Karpas-422 (cell line): ENCODE measurements at regions not wholly inside any gene's neighbourhood (a gene's known extent, or its start where the extent isn't known, plus 50 kb on each side); places are given as distances from the start of the nearest gene placed in this dataset.

Experiments
- DNase-seq: peaks from one replicate; pipeline ENCODE4 v3.0.0-alpha.2; 2015
- H2AFZ ChIP-seq: fragments of 200-600 bp; sonication (generic); 2 replicates; pipeline ENCODE4 v1.6.1; 2014; ENCODE audit warnings: antibody characterized with exemption, low read length, mixed read lengths
- H3K27ac ChIP-seq: fragments of 200-600 bp; sonication (generic); 2 replicates; pipeline ENCODE4 v1.5.1; 2014; ENCODE audit warnings: mild to moderate bottlenecking, low read length, moderate library complexity
- H3K27me3 ChIP-seq: fragments of 200-600 bp; sonication (generic); 2 replicates; pipeline ENCODE4 v1.6.1; 2014; ENCODE audit warnings: low read length, mixed read lengths
- H3K36me3 ChIP-seq: fragments of 200-600 bp; sonication (generic); 2 replicates; pipeline ENCODE4 v1.6.1; 2014; ENCODE audit warnings: low read length, mixed read lengths; ENCODE audit not compliant: insufficient read depth
- H3K4me1 ChIP-seq: fragments of 200-600 bp; sonication (generic); 2 replicates; pipeline ENCODE4 v1.6.1; 2014; ENCODE audit warnings: mild to moderate bottlenecking, low read length, mixed read lengths
- H3K4me2 ChIP-seq: fragments of 200-600 bp; sonication (generic); 2 replicates; pipeline ENCODE4 v1.6.1; 2014; ENCODE audit warnings: low read length, low read depth, mild to moderate bottlenecking; ENCODE audit not compliant: poor library complexity, severe bottlenecking
- H3K4me3 ChIP-seq: fragments of 200-600 bp; sonication (generic); 2 replicates; pipeline ENCODE4 v1.5.1; 2014; ENCODE audit warnings: mild to moderate bottlenecking, antibody characterized with exemption, low read length, mixed read lengths
- H3K79me2 ChIP-seq: fragments of 200-600 bp; sonication (generic); 2 replicates; pipeline ENCODE4 v1.6.1; 2014; ENCODE audit warnings: mild to moderate bottlenecking, low read length, mixed read lengths
- H3K9ac ChIP-seq: fragments of 200-600 bp; sonication (generic); 2 replicates; pipeline ENCODE4 v1.6.0; 2014; ENCODE audit warnings: low read length
- H3K9me2 ChIP-seq: fragments of 200-600 bp; sonication (generic), shearing (Covaris generic); replicated peaks from 2 replicates; pipeline ENCODE4 v1.6.0; 2014; ENCODE audit warnings: mild to moderate bottlenecking, low read length, moderate library complexity; ENCODE audit not compliant: insufficient read depth
- H3K9me3 ChIP-seq: fragments of 300-700, 200-600 bp; sonication (generic); 2 replicates; pipeline ENCODE4 v1.6.1; 2014; ENCODE audit warnings: low read length, mixed read lengths
- H4K20me1 ChIP-seq: fragments of 200-600 bp; sonication (generic); 2 replicates; pipeline ENCODE4 v1.6.1; 2014; ENCODE audit warnings: mild to moderate bottlenecking, antibody characterized with exemption, low read length, low read depth; ENCODE audit not compliant: insufficient read depth

DNA sequence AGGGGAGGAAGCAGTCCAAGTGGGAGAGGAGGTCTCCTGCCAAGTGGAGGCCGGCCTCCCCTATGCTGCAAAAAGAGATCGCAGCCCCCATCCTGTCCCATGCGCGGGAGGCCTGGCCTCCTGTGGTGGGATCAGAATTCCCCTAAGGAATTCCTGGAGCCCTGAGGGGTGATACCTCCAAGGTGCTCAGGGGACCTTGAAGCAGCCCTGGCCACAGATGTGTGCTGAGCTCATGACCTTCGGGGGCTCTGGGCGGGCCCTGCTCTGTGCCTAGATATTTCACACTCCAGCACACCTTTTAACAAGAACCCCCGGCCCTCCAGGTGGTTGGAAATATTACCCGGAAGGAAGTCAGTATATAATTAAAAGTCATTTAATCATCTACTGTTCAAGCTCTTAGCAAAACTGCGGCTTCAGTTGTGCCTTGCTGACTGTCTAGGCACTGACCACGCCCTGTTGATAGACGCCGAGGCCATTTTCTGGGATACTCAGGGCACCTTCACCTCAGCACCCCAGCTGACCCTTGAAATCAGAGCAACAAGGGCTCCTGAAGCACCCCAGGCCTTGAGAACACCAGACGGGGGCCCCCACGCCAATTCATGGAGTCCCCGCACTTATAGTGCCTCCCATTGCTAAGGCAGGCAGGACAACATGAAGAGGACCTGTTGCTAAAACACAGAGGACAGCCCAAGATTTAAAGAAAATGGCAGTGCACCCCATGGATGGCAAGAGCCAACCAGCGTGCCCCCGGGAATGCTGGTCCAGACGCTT, 119.1 kb downstream of the NDUFA10 start:
- H3K27me3 ChIP-seq, result no peaks in the 10 kb centered on the region

DNA sequence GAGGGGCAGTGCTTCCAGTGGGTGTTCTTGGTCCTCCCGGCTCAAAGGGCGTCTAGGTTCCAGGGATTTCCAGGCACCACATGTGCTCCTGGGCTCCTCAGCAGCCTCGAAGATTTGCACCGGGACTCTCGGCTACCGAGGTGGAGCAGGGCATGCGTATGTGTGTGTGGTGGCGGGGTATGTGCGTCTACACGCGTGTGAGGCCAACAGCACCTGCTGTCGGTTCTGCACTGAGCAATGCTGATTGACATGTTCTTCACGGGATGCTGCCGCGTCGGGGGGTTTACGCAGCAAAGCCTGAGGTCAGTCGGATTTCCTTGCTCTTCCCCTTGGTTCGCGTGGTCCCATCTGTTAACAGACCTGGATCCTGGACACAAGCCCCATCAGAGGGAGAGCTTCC, 119.8 kb downstream of the NDUFA10 start:
- Histone ChIP-seq H3K9me2 (no peaks in the 10 kb centered on the region), H3K27ac (no peak overlapping the region), H3K9me3 (no peaks in the 10 kb centered on the region), H3K27me3 (no peaks in the 10 kb centered on the region), H3K4me2 (no peak overlapping the region), H3K79me2 (no peaks in the 10 kb centered on the region), H4K20me1 (no peaks in the 10 kb centered on the region), H3K4me3 (no peak overlapping the region), H3K36me3 (no peaks in the 10 kb centered on the region), H3K4me1 (no peaks in the 10 kb centered on the region), H2AFZ (no peak overlapping the region), H3K9ac (no peak overlapping the region)
- no peak for DNase-seq

More for the DNA sequence above, 119.1 kb downstream of the NDUFA10 start:
- DNase-seq, result no peak
- Histone ChIP-seq H4K20me1 (no peaks in the 10 kb centered on the region), H3K9me2 (no peaks in the 10 kb centered on the region), H3K9me3 (no peaks in the 10 kb centered on the region), H3K9ac (no peak overlapping the region), H3K79me2 (no peaks in the 10 kb centered on the region), H2AFZ (no peak overlapping the region), H3K27ac (no peak overlapping the region), H3K4me1 (peaks cover 1% of the 10 kb centered on the region; the same call in 1 of the 2 replicates), H3K36me3 (no peaks in the 10 kb centered on the region), H3K4me2 (no peak overlapping the region), H3K4me3 (no peak overlapping the region)

DNA sequence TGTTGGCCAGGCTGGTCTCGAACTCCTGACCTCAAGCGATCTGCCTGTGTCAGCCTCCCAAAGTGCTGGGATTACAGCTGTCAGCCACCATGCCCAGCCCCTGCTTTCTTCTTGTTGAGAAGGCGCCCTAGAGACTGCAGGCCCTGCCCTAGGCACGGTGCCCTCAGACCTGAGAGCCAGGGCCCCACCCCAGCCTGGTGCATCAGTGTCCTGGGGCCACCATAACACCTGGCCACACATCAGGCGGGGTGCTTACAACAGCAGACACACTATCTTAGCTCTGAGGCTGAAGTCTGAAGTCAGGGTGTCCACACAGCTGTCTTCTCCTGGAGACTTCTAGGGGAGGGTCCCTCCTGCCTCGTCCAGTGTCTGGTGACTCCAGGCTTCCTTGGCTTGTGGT, 120.6 kb downstream of the NDUFA10 start:
- no peaks in the 10 kb centered on the region for H3K27me3 ChIP-seq
- H3K9me2 ChIP-seq, result no peaks in the 10 kb centered on the region
- H3K9me3 ChIP-seq, result no peaks in the 10 kb centered on the region
- no peak overlapping the region for H3K9ac ChIP-seq
- H3K4me1 ChIP-seq, result no peaks in the 10 kb centered on the region
- H3K4me3 ChIP-seq, result no peak overlapping the region
- no peak for DNase-seq
- H3K79me2 ChIP-seq, result no peaks in the 10 kb centered on the region
- H4K20me1 ChIP-seq, result no peaks in the 10 kb centered on the region
- H2AFZ ChIP-seq, result no peak overlapping the region
- H3K27ac ChIP-seq, result no peak overlapping the region
- no peaks in the 10 kb centered on the region for H3K36me3 ChIP-seq
- no peak overlapping the region for H3K4me2 ChIP-seq

DNA sequence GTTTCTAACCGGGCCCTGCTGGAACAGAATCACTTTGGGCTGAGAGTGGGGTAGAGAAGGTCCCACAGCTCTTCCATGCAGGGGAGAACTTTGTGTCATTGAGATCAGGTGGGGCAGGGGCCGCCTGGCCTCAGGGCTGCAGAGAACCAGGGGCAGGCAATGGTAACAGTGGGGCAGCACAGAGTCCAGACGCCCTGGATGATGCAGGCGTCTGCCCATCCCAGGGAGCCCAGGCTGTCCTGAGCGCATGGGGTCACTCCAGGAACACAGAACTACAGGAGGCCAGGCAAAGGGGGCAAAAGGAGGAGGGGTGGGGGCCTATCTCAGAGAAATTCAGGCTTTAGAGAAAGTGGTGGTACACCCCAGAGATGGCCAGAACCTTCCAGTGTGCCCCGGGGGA, 121.3 kb downstream of the NDUFA10 start:
- Histone ChIP-seq H3K9ac (no peak overlapping the region), H3K27me3 (no peaks in the 10 kb centered on the region), H3K9me3 (no peaks in the 10 kb centered on the region), H3K27ac (no peak overlapping the region), H3K4me2 (no peak overlapping the region), H3K4me3 (no peak overlapping the region), H2AFZ (no peak overlapping the region), H3K4me1 (no peaks in the 10 kb centered on the region), H3K79me2 (no peaks in the 10 kb centered on the region), H4K20me1 (no peaks in the 10 kb centered on the region), H3K36me3 (no peaks in the 10 kb centered on the region), H3K9me2 (no peaks in the 10 kb centered on the region)
- DNase-seq, result no peak

DNA sequence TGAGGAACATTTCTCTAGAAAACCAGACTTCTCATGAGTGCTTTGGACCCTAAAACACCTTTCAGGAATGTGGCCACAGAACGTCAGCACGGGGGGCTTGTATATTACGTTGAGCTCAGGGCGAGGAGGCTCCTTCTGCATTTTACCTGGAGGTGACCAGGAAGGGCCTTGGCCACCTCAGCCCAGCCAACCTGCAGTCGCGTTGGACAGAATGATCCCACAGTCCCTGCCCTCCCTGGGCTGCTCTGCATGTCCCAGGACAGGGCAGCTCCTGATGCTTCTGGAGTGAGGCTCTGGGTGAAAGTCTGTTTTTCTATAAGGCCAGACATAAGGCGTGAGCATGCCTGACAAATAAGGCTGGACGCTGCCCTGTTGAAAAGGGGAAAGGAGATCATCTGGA, 121.9 kb downstream of the NDUFA10 start:
- no peak for DNase-seq
- Histone ChIP-seq H3K4me1 (no peaks in the 10 kb centered on the region), H3K9ac (no peak overlapping the region), H3K9me3 (no peaks in the 10 kb centered on the region), H3K9me2 (no peaks in the 10 kb centered on the region), H3K27me3 (no peaks in the 10 kb centered on the region), H4K20me1 (no peaks in the 10 kb centered on the region), H3K36me3 (no peaks in the 10 kb centered on the region), H3K4me3 (no peak overlapping the region), H3K4me2 (no peak overlapping the region), H3K79me2 (no peaks in the 10 kb centered on the region), H2AFZ (no peak overlapping the region), H3K27ac (no peak overlapping the region)

DNA sequence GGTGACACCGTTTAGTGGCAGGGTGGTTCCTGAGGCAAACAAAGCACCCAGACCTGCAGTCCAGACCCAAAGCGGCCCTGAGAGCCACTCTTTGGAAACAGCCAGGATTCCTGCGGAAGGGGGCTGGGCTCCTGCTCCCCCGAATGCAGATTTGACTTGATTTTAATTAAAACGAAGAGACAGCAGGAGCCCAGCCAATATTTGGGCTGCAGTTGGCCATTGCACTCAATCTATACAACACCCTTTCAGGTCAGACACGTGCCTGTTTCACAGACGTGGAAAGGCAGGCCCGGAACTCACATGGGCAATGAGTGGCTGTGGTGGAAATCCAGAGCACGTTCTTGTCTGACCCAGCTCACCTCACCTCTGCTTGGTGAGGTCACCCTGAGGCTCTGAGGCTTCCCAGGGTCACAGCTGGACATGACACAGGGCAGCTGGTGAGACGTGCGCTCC, 122.4 kb downstream of the NDUFA10 start:
- Histone ChIP-seq H3K79me2 (no peaks in the 10 kb centered on the region), H3K9me3 (no peaks in the 10 kb centered on the region), H3K27me3 (no peaks in the 10 kb centered on the region), H3K4me1 (no peaks in the 10 kb centered on the region), H3K4me3 (no peak overlapping the region), H3K9ac (no peak overlapping the region), H3K36me3 (no peaks in the 10 kb centered on the region), H3K4me2 (no peak overlapping the region), H4K20me1 (no peaks in the 10 kb centered on the region), H3K27ac (no peak overlapping the region), H3K9me2 (no peaks in the 10 kb centered on the region), H2AFZ (no peak overlapping the region)
- DNase-seq, result no peak

DNA sequence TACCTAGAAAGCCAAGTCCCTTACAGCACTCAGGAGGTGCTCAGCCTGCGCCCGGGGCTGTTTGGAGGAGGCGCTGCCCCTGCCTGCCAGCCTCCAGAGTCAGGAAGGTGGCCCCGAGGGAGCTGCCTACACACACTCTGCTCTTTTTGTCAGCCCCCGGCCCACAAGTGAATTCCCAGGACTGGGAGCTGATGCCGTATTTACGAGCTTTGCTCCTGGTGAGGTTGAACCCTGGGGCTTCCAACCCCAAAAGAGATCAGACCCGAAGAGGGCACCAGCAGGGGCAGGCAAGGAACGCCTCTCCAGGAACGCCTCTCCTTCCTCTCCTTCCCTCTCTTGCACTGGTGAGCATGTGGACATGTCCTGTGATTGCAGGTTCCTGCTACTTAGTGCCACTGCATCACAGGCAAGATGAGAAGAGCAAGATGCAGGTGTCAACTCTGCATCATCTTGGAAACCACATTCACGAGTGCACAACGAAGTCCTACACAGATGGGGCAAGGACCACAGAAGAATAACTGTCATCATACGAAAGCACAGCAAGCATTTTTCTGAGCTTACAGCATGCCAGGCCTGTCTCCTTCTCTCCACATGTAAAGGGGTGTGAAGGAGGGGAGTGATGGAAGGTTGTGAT, 126.7 kb downstream of the NDUFA10 start:
- Histone ChIP-seq H3K79me2 (no peaks in the 10 kb centered on the region), H3K4me1 (no peaks in the 10 kb centered on the region), H3K9ac (no peak overlapping the region), H3K4me3 (no peak overlapping the region), H2AFZ (no peak overlapping the region), H4K20me1 (no peaks in the 10 kb centered on the region), H3K4me2 (no peak overlapping the region), H3K27ac (no peak overlapping the region), H3K9me3 (peaks cover 1% of the 10 kb centered on the region), H3K36me3 (no peaks in the 10 kb centered on the region), H3K9me2 (no peaks in the 10 kb centered on the region), H3K27me3 (no peaks in the 10 kb centered on the region)
- DNase-seq, result no peak

DNA sequence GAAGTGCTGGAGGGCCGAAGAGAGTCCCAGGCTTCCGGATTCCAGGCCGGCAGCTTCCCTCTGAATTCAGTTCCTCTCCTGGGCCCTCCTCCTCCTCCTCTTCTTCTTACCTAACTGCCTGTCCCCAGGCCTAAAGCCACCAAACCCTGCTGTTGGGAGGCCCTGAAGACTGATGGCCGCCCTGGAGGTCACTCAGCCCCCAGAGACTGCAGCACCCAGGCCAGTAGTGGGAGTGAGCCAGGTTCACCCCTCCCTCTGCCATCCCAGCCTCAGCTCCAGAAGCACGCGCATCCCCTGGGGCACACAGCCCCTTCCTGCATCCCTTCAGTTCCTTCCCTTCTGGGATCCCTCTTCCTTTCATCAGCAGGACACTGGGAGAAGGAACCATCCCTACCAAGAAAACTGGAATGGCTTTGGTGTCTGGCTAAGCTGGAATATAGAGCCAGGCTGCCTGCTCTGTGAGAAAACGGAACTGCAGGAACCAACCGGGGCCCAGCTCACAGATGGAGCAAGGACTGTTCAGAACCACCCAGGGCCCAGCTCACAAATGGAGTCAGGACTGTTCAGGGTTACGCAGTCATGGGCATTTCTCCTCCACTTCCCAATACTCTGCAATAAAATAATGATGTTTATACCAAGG, 127.4 kb downstream of the NDUFA10 start:
- Histone ChIP-seq H3K79me2 (no peaks in the 10 kb centered on the region), H4K20me1 (no peaks in the 10 kb centered on the region), H3K27me3 (no peaks in the 10 kb centered on the region), H3K9ac (no peak overlapping the region), H3K9me3 (peaks cover 3% of the 10 kb centered on the region), H2AFZ (no peak overlapping the region), H3K27ac (no peak overlapping the region), H3K4me2 (no peak overlapping the region), H3K9me2 (no peaks in the 10 kb centered on the region), H3K4me3 (no peak overlapping the region), H3K4me1 (no peaks in the 10 kb centered on the region), H3K36me3 (no peaks in the 10 kb centered on the region)
- no peak for DNase-seq
